ENCODE measurements at regions not wholly inside any gene's neighbourhood (a gene's known extent, or its start where the extent isn't known, plus 50 kb on each side); places are given as distances from the start of the nearest gene placed in this dataset.

- intact Hi-C loops (cut with DNase I) = no loop called here
- Histone ChIP-seq H3K36me3 (no peaks in the 10 kb centered on the region), H3K9me3 (no peaks in the 10 kb centered on the region), H3K27me3 (no peaks in the 10 kb centered on the region), H3K27ac (no peak overlapping the region), H3K4me1 (no peaks in the 10 kb centered on the region), H3K4me3 (no peak overlapping the region)
- ATAC-seq = no peak
- TF ChIP-seq CTCF (IDR thresholded peaks at IDR 0.05) = no peak
- no peak for DNase-seq
Observed at GRCh38 chr10:76642358-76642757, 995.2 kb downstream of the KCNMA1 start.

GRCh38 chr10:76641215-76641614 is 996.4 kb downstream of the KCNMA1 start:
- Histone ChIP-seq H3K36me3 (no peaks in the 10 kb centered on the region), H3K27ac (no peak overlapping the region), H3K27me3 (no peaks in the 10 kb centered on the region), H3K4me3 (no peak overlapping the region), H3K9me3 (no peaks in the 10 kb centered on the region), H3K4me1 (no peaks in the 10 kb centered on the region)
- intact Hi-C loops (cut with DNase I) = no loop called here
- no peak for TF ChIP-seq CTCF (IDR thresholded peaks at IDR 0.05)
- no peak for ATAC-seq
- no peak for DNase-seq

GRCh38 chr10:76640806-76641205 is 996.8 kb downstream of the KCNMA1 start:
- Histone ChIP-seq H3K4me1 (no peaks in the 10 kb centered on the region), H3K9me3 (no peaks in the 10 kb centered on the region), H3K4me3 (no peak overlapping the region), H3K36me3 (no peaks in the 10 kb centered on the region), H3K27me3 (no peaks in the 10 kb centered on the region), H3K27ac (no peak overlapping the region)
- no peak for TF ChIP-seq CTCF (IDR thresholded peaks at IDR 0.05)
- intact Hi-C loops (cut with DNase I) = no loop called here
- DNase-seq (no peak), ATAC-seq (no peak)

GRCh38 chr10:76632767-76633051 is 1004.9 kb downstream of the KCNMA1 start:
- DNase-seq = no peak
- peak; percentile 91 for ATAC-seq
- Histone ChIP-seq H3K9me3 (no peaks in the 10 kb centered on the region), H3K27me3 (no peaks in the 10 kb centered on the region), H3K36me3 (no peaks in the 10 kb centered on the region), H3K4me1 (no peaks in the 10 kb centered on the region), H3K27ac (no peak overlapping the region), H3K4me3 (no peak overlapping the region)
- intact Hi-C loops (cut with DNase I) = no loop called here
- TF ChIP-seq CTCF (IDR thresholded peaks at IDR 0.05) = peak in 1 of 2 donors; percentile 13

GRCh38 chr10:76631884-76632766 is 1005.5 kb downstream of the KCNMA1 start:
- H3K27ac ChIP-seq = no peak overlapping the region
- ATAC-seq (peak; percentile 16), DNase-seq (no peak)

More at GRCh38 chr10:76631884-76632766, 1005.5 kb downstream of the KCNMA1 start:
- TF ChIP-seq CTCF (IDR thresholded peaks at IDR 0.05) = no peak
- intact Hi-C loops (cut with DNase I) = no loop called here
- Histone ChIP-seq H3K4me1 (no peaks in the 10 kb centered on the region), H3K36me3 (no peaks in the 10 kb centered on the region), H3K27me3 (no peaks in the 10 kb centered on the region), H3K9me3 (no peaks in the 10 kb centered on the region), H3K4me3 (no peak overlapping the region)
